Stimulated activated CD4-positive, alpha-beta T cell treated with anti-CD3 and anti-CD28 coated beads, Interleukin-15, amount 100 ng/mL, for 24 hours (primary cell): ENCODE measurements at regions not wholly inside any gene's neighbourhood (a gene's known extent, or its start where the extent isn't known, plus 50 kb on each side); places are given as distances from the start of the nearest gene placed in this dataset.
"Not testable (repeated sequence)": the region's sequence is repeated elsewhere in the genome, so short reads cannot be mapped to it uniquely, and the experiment has no call there.

Source experiments
- DNase-seq: peaks from one replicate; pipeline ENCODE4 v3.0.0-alpha.2; 2020

DNA sequence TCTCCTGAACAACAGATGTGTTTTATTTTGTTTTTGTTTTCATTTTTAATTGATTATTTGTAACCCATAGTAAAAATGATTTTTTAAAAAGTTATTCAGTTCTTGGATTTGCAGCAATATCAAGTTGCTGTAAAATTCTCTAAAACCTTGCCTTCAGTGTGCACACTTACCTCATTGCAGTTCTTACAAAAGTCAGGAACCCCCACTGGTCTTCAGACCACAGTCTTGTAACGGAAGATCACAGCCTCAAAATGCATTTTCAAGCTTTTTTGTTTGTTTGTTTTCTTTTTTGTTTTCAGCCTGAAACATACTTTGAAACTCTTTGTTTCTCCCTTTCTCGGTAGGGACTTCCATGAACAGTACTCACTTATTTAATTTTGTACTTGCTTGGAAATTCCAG is 1012.8 kb upstream of the GYPC start:
- no peak for DNase-seq

DNA sequence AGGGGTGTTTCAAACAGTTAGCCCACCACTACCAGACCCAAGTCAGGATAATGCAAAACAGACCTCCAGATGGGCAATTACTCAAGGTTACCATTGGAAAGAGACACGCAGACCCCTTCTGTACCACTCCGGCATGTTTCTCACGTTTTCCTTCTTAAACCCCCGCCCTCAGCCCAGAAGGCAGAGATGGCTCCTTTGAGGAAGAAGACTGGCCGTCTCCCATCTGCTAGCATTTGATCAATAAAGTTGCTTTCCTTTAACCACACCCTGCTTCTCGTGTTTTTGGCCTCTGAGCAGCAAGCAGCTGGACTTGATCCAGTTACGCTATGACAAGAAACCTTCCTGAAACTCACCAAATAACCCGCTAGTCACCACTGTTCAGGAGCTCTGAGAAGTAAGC is 1012.4 kb upstream of the GYPC start:
- DNase-seq, result no peak

DNA sequence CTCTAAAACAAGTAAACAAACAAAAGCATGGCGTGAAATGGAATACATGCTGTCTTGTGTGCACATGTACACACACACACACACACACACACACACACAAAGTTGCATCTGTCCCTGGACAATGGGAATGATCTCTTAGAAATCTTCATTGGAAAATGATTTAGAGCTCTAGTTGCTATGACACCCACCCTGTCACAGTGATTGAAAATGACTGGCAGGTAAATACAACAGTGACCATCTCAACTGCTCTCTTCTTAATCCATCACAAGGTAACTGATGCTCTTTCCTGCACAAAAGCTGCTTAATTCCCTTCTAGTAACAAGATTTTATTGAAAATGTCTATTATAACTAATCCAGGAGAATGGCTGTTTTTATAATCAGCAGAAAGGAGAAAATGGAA is 1011.7 kb upstream of the GYPC start:
- no peak for DNase-seq

DNA sequence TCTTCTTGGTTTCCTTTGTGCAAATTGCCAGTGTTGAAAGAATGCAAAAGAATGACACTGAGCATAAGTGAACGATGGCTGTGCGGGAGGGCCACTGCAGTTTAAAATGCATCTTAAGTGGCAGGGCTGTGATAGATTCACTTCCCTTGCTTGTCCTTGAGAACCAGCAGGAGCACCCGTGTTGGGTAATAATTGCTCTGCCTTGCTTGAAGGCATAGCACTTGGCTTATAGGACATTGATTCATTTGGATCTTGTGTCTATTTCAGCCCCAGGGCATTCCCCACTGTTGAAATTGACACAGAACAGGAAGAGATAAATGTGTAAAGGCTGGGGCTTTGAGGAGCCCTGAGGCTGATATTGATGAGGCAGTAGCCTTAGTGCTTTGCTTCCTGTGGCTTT is 1003.7 kb upstream of the GYPC start:
- no peak for DNase-seq

DNA sequence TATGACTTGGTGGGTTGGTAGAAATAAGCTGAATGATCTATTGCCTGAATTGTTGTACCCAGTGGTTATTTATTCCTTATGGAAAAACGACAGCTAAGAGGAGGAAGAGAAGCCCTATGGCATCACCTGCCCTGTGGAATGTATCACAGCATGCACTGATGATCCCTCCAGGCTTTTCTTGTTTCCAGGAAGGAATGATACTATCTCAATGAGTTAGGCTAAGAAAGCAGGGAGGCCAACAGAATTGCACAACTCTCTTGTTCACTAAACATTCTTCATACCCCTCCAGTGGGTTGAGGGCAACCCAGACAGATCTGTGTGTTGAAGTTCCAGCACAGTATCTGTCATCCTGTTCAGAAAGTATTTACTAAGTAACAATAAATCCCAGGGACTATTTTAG is 1001.7 kb upstream of the GYPC start:
- no peak for DNase-seq

DNA sequence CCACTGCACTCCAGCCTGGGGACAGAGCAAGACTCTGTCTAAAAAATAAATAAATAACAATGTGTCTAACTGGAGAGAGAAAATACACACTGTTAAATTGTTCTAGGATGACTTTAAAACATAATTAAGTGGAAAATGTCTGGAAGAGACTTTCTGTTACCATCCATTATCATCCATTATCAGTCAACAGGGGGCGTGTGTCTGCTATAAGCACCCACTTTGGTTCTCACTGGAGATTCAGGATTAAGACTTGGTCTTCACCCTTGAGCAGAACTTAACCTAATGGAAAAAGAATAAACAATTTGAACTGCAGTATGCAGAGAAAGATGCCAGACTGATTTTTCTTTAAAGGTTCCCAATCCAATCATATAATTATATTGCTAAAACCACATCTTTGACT is 999.8 kb upstream of the GYPC start:
- no peak for DNase-seq

DNA sequence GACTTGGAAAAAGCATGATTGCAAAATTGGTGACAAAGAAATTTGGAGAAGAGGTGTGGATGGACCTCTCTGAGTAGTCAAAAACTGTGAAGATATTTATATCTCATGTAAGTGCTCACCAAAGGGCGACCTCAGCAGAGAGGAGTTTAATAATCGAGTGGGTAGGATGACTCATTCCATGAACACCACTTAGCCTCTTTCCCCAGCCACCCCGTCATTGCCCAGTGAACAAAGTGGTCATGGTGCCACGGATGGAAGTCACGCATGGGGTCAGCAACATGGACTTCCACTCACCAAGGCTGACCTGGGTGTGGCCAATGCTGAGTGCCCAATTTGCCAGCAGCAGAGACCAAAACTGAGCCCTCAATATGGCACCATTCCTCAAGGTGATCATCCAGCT is 997.4 kb upstream of the GYPC start:
- DNase-seq, result no peak

DNA sequence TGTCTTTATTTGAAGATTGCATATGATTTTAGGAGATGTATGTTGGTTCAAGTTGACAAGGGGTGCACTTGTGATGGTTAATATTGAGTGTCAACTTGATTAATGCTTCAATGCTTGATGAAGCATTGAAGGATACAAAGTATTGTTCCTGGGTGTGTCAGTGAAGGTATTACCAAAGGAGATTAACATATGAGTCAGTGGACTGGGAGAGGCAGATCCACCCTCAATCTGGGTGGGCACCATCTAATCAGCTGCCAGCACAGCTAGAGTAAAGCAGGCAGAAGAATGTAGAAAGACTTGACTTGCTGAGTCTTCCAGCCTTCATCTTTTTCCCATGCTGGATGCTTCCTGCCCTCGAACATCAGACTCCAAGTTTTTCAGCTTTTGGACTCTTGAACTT is 995.6 kb upstream of the GYPC start:
- DNase-seq, result not testable (repeated sequence)

DNA sequence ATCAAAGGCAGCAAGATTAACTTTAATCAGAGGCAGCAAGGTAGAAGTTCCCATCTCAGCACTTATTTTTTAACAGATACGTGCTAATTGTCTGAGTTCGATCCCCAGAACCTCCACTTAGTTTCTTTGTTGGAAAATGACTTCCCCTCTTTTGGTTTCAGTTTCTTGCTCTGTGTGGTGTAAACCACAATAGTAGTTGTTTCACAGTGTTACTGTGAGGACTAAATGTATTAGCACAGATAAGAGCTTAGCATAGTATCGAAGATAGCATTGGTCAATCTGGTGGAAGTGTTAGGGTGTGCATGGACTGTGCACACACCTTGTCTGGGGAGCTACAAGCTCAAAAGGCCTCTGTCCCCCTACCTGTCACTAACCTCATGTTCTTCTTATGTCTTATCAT is 988.3 kb upstream of the GYPC start:
- no peak for DNase-seq

DNA sequence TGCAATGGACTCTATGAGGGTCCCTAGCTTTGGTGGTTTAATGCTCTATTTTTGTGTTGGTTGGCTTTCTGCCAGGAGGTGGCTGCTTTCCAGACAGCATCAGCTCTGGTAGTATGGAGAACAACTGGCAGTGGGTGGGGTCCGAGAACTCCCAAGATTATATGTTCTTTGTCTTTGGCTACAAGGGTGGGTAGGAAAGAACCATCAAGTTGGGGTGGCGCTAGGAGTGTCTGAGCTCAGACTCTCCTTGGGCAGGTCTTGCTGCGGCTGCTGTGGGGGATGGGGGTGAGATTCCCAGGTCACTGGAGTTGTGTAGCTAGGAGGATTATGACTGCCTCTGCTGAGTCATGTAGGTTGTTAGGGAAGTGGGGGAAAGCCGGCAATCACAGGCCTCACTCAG is 976.1 kb upstream of the GYPC start:
- no peak for DNase-seq

DNA sequence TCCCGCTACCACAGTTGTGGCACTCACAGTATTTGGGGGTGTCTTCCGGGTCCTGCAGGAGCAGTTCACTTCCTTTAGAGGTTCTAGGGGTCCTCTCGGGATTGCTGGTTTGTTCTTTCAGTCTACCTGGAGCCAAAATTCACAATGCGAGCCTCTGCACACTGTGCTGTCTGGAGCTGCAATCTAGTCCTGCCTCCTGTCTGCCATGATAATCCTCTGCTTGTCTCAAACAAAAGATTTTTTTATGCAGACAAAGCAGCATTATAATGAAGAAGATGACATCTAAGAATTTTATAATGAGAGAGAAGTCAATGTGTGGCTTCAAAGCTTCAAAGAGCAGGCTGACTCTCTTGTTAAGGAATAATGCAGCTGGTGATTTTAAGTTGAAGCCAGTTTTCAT is 975.1 kb upstream of the GYPC start:
- no peak for DNase-seq

DNA sequence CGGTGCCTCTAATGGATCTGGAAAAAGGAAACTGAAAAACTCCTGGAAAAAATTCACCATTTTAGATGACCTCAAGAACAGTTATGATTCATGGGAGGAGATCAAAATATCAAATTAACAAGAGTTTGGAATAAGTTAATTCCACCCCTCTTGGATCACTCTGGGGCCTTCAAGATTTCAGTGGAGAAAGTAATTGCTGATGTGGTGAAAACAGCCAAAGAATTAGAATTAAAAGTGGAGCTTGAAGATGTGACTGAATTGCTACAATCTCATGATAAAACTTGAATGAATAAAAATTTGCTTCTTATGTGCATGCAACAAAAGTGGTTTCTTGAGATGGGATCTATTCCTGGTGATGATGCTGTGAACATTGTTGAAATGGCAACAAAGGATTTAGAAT is 974.4 kb upstream of the GYPC start:
- no peak for DNase-seq

DNA sequence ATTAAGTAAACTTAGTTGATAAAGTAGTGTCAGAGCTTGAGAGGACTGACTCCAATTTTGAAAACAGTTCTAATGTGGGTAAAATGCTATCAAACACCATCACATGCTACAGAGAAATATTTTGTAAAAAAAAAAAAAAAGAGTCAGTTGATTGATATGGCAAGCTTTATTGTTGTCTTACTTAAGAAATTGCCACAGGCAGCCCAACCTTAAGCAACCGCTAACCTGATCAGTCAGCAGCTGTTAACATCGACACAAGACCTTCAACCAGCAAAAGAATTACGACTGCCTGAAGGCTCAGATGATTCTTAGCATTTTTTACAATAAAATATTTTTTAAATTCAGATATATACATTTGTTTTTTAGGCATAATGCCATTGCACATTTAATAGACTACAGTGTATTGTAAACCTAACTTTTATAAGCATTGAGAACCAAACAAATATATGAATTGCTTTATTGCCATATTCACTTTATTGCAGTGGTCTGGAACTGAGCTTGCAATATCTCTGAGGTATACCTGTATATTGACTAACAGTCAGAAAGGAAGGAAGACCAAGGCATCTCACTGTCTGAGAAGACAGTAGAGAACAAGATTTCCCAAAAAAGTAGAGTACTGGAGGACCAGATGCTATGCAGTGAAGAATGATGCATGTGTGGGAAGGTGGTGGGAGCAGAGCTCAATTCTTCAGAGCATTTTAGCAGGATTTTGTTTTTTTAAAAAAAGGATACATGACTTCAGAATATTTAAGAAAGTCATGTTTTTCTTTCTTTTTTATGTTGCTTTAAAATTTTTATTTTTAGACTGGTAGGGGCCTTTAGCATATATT is 973.8 kb upstream of the GYPC start:
- no peak for DNase-seq

DNA sequence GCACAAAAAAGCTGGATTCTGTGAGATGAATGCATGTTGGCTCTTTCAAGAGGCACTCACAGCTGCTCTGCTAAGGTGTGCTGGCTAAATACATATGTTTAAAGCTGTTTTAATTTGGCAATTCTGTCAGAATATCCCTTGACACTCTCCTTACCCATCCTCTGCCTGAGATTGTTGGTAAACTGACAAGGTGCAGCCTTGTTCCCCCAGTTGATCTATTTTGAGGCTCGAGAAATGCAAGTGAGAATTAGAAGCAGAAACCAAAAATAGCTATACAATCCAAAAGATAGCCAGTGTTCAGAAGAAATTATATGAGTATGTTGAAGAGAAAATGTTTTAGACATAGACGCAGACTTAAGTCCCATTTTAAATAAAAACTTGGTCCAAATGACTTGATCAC is 971.7 kb upstream of the GYPC start:
- no peak for DNase-seq

DNA sequence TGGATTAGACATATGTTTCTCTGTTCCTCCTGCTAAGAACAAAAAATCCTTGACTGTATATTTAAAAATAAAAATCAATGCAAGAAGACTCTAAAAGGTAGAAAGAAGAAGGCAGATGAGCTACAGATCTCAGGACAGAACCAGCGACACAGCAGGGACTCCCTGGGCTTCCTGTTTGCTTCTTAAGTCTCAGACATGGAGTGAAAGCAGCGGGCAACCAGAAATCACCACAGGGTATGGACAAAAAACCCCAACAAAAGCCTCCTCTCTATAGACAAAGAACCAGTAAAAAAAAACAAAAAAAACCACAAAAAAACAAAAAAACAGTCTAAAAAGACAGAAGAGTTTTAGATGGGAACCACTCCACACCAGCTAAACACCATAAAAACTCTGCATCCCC is 971.0 kb upstream of the GYPC start:
- DNase-seq, result no peak

DNA sequence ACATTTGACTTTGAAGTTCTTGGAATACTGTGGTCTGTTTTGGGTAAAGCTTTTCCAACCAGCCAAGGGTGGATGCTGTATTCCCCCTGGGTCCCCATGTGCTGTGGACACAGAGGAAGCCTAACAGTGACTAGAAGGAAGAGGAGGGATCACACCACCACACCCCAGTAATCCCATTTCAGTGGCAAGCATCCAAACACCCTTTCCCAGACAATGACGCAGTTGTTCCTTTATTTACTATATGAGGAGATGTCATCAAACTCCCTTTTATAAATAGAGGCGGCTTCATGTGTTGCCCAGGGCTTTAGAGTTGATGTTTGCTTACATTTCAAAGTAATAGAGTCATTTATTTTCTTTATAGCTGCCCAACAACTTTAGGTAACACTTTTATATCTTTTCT is 959.4 kb upstream of the GYPC start:
- no peak for DNase-seq

DNA sequence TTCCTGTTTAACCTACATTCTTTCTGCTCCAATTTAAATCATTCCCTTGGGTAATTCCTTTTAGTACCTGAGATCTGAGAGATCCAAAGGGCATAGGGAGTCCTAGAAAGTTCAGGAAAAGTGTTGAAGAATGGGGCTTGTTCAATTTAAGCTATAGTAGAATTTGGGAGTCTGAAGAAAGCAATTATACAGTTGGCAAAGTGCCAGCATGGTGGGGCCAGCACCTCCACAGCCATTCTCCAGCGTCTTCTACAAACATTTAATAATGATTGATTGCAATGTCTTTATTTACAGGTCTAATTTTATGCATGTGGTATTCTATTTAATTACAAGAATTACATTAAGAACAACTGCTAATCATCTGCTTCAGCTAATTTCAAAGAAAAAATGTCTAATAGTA is 957.7 kb upstream of the GYPC start:
- no peak for DNase-seq

DNA sequence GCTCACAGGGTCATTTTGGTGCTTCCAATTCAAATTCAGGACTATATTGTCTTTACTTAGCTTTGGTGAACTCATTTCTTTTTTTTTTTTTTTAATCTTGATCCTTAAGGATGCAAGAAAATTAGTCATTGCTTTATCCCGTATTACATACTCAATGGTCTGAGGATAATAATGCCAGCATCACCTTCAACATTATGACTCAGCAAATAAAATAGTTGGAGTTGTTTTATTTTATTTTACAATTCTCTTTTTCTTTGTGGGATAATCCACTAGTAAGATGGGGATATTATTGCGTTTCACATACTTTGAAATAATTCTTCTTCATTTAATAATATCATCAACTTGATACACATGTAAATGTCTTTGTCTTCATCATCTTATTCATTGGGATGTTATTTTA is 954.9 kb upstream of the GYPC start:
- no peak for DNase-seq

DNA sequence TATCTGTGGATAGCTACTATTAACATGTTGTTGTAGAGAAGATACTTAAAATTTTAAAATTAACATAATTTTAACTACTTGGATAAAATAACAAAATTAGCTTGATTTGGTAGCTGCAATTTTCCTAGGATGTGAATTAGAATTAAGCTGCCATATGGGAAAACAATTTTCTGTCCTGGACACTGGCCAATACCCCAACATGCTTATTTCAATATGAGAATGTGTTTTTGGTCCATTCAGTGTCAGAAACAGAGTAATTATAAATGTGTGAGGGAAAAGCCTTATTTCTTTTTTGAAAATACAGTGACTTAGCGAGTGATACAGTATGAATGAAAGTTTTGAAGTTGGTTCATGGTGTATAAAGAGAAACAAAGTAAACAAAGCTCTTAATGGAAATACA is 948.3 kb upstream of the GYPC start:
- DNase-seq, result no peak

DNA sequence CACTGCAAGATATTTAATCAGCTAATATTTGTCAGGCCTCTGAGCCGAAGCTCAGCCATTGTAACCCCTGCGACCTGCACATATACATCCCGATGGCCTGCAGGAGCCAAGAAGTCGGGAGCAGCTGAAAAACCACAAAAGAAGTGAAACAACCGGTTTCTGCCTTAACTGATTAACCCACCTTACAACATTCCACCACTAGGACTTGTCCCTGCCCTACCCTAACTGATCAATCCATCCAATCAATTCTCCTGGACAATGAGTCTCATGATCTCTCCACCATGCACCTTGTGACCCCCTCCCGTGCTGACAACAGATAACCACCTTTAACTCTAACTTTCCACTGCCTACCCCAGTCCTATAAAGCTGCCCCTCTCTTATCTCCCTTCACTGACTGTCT is 945.4 kb upstream of the GYPC start:
- DNase-seq, result no peak

DNA sequence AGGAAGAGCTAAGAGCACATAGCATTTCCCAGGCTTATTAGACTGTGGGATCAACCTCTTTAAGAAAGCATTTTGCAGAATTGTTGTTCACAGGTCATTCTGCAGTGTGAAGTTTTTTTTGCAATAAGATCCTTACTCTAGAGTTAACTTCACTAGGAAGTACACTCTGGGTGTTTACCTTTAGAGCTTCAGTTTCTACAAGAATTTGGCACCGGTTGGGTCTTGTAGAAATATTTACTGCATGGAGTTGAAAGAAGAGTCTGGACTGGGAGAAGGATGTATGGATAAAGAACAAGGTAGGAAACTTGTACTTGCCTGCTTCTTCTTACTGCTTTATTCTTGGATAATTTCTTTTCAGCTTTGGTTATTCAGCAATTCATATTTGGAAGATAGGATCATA is 944.9 kb upstream of the GYPC start:
- DNase-seq, result no peak

DNA sequence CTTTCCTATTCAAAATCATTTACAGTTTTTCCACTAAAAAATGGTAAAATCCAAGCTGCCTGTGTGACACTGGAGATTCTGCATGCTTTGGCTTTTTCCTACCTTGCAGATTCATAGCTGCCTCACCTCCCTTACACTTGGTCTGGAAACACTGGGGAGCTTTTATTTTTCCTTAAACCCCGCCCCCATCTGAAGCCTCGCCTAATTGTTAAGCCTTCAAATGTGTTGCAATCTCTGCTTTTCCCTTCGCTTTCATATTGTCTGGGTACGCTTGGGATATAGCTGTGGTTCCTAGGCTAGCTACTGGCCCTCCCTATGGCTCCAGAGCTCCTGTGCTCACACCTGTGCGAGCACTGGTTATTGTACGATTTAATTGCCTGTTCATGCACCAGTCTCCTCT is 942.4 kb upstream of the GYPC start:
- no peak for DNase-seq

DNA sequence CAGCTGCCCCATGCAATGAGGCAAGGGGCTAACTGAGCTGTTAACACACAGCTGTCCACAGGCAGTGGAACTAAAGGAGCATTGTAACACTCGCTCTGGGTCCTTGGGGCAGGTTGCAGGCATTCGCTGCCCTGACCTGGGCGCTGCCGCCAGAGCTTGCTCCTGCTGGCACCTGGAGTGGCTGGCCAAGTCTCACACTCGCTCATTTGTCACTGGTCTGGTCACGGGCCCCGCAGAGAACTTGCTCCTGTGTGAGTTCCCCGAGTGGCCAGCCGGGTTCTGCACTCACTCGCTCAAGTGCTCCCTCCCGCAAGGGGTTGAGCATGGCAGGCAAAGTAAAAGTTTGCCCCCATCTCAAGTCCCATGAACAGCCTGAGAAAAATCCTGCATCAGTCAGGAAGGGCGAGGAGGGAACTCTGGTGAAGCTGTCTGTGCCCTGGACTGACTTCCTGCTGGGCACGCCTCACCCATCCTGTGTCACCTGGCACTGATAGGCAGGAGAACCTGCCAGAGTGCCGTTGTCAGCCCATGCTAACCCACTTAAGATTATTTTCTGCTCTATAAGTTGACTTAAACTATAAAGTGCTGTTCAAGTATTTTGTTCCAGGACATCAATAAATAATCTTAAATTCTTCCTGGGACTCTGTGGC is 934.8 kb upstream of the GYPC start:
- no peak for DNase-seq

DNA sequence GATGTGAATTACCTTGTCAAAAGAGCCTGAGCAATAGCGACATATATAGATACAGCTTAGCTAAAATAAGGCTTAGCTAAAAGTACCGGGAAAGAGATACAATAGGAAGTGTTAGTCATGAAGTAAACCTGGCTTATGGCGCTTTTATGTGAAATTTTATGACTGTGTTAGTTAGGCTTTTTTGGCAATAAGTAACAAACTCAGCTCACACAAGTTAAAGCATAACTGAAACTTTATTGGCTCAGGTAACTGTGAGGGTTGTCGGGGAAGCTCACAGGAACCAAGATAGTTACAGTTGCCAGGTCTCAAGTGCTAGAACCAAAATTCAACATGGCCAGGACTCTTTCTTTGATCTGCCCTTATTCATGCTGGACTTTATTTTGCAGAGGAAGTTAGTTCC is 925.0 kb upstream of the GYPC start:
- DNase-seq, result no peak

DNA sequence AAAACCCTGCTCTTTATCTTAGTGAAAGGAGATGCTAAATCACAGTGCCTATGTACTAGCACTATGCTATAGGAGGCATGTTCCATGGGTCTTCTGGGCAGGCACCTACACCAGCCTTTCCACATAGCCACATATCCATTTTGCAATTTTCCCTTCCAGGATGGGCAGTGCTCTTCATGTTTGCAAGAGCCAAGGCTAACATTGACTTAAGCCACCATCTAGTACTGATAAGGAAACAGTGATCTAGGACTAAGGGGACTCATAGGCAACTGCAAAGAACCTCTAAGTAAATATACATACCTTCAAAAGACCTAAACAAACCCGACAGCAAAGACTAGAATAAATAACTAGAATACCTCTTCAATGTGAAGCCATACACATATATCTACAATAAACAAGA is 919.7 kb upstream of the GYPC start:
- no peak for DNase-seq
